ENCODE measurements at regions not wholly inside any gene's neighbourhood (a gene's known extent, or its start where the extent isn't known, plus 50 kb on each side); places are given as distances from the start of the nearest gene placed in this dataset.

GRCh38 chr6:14732844-14733757 lies 512.8 kb upstream of the JARID2 start:
- in situ Hi-C loops (cut with MboI; ENCODE audit: low sequenced_read_pairs in 4 of 4) (no loop called here), intact Hi-C loops (cut with DNase I; ENCODE audit: low total_unique reads) (no loop called here)
- no peaks in the 10 kb centered on the region for H3K27me3 ChIP-seq
- no peak for TF ChIP-seq POLR2A (IDR thresholded peaks at IDR 0.05)
- no peak for TF ChIP-seq CTCF (IDR thresholded peaks at IDR 0.05 in 4 of 5, conservative IDR thresholded peaks at IDR 0.05 in 1 of 5)
- H3K9me3 ChIP-seq, result no peaks in the 10 kb centered on the region
- ATAC-seq (no peak), DNase-seq (no peak)
- H3K4me3 ChIP-seq, result no peak overlapping the region
- no peaks in the 10 kb centered on the region for H3K36me3 ChIP-seq
- no peaks in the 10 kb centered on the region for H3K4me1 ChIP-seq
- H3K27ac ChIP-seq, result no peak overlapping the region

GRCh38 chr6:14734052-14734415 lies 511.8 kb upstream of the JARID2 start:
- DNase-seq (no peak), ATAC-seq (no peak)
- Histone ChIP-seq H3K4me3 (no peak overlapping the region), H3K9me3 (no peaks in the 10 kb centered on the region), H3K4me1 (no peaks in the 10 kb centered on the region), H3K27me3 (no peaks in the 10 kb centered on the region), H3K27ac (no peak overlapping the region), H3K36me3 (no peaks in the 10 kb centered on the region)
- intact Hi-C loops (cut with DNase I; ENCODE audit: low total_unique reads), result no loop called here
- TF ChIP-seq CTCF (IDR thresholded peaks at IDR 0.05 in 4 of 5, conservative IDR thresholded peaks at IDR 0.05 in 1 of 5), result no peak
- TF ChIP-seq POLR2A (IDR thresholded peaks at IDR 0.05), result no peak
- in situ Hi-C loops (cut with MboI; ENCODE audit: low sequenced_read_pairs in 4 of 4), result no loop called here

- H3K4me3 ChIP-seq, result no peak overlapping the region
- H3K27me3 ChIP-seq, result no peaks in the 10 kb centered on the region
- intact Hi-C loops (cut with DNase I; ENCODE audit: low total_unique reads) (no loop called here), in situ Hi-C loops (cut with MboI; ENCODE audit: low sequenced_read_pairs in 4 of 4) (no loop called here)
- TF ChIP-seq POLR2A (IDR thresholded peaks at IDR 0.05) (no peak), CTCF (IDR thresholded peaks at IDR 0.05 in 4 of 5, conservative IDR thresholded peaks at IDR 0.05 in 1 of 5) (no peak)
- H3K27ac ChIP-seq, result no peak overlapping the region
- H3K36me3 ChIP-seq, result no peaks in the 10 kb centered on the region
- H3K9me3 ChIP-seq, result no peaks in the 10 kb centered on the region
- DNase-seq (no peak), ATAC-seq (peak; percentile 28 to 41)
- H3K4me1 ChIP-seq, result no peaks in the 10 kb centered on the region
These were observed 511.2 kb upstream of the JARID2 start for GRCh38 chr6:14734416-14735340.

- Histone ChIP-seq H3K36me3 (no peaks in the 10 kb centered on the region), H3K9me3 (no peaks in the 10 kb centered on the region), H3K27ac (no peak overlapping the region), H3K4me1 (no peaks in the 10 kb centered on the region), H3K27me3 (no peaks in the 10 kb centered on the region), H3K4me3 (no peak overlapping the region)
- no peak for TF ChIP-seq CTCF (IDR thresholded peaks at IDR 0.05 in 4 of 5, conservative IDR thresholded peaks at IDR 0.05 in 1 of 5)
- TF ChIP-seq POLR2A (IDR thresholded peaks at IDR 0.05), result no peak
- ATAC-seq (no peak), DNase-seq (no peak)
- in situ Hi-C loops (cut with MboI; ENCODE audit: low sequenced_read_pairs in 4 of 4) (no loop called here), intact Hi-C loops (cut with DNase I; ENCODE audit: low total_unique reads) (no loop called here)
These were observed 509.8 kb upstream of the JARID2 start for GRCh38 chr6:14735956-14736486.
